ENCODE measurements at regions not wholly inside any gene's neighbourhood (a gene's known extent, or its start where the extent isn't known, plus 50 kb on each side); places are given as distances from the start of the nearest gene placed in this dataset.

DNA sequence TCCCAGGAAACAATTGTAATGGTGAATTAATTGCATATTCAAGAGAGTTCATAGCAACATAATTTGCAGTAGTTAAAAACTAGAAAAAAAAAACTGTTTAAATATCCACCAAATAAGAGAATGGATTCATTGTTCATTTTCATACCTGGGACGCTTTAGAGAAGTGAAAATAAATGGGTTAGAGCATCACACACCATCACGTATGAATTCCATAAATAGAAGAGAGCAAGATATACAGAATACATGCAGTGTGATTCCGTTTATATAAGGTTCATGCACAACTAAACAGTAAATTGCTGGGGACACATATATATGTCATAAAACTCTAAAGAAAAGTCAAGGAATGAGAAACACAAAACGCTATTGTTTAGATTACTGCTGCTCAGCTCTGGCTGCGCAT is 577.0 kb upstream of the KCNMB2 start:
- TF ChIP-seq EZH2 (IDR thresholded peaks at IDR 0.05; ENCODE audit: low read length, unreplicated experiment) = no peak
- TF ChIP-seq, protein P1, sequence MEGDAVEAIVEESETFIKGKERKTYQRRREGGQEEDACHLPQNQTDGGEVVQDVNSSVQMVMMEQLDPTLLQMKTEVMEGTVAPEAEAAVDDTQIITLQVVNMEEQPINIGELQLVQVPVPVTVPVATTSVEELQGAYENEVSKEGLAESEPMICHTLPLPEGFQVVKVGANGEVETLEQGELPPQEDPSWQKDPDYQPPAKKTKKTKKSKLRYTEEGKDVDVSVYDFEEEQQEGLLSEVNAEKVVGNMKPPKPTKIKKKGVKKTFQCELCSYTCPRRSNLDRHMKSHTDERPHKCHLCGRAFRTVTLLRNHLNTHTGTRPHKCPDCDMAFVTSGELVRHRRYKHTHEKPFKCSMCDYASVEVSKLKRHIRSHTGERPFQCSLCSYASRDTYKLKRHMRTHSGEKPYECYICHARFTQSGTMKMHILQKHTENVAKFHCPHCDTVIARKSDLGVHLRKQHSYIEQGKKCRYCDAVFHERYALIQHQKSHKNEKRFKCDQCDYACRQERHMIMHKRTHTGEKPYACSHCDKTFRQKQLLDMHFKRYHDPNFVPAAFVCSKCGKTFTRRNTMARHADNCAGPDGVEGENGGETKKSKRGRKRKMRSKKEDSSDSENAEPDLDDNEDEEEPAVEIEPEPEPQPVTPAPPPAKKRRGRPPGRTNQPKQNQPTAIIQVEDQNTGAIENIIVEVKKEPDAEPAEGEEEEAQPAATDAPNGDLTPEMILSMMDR (conservative IDR thresholded peaks at IDR 0.05; ENCODE audit: low read depth, low read length) = no peak
- TF ChIP-seq EZH2phosphoT487 (IDR thresholded peaks at IDR 0.05; ENCODE audit: borderline replicate concordance, low read length) = no peak
- POLR2A ChIA-PET (ENCODE audit: unreplicated experiment) = no interaction called here
- no peaks in the 10 kb centered on the region for H3K27me3 ChIP-seq (ENCODE audit: low read length)
- no peaks in the 10 kb centered on the region for H3F3A ChIP-seq (ENCODE audit: low read length, unreplicated experiment)
- no peak overlapping the region for H3K4me2 ChIP-seq (ENCODE audit: low read length)
- H3K4me3 ChIP-seq (ENCODE audit: low read length) = no peak overlapping the region
- no peaks in the 10 kb centered on the region for H3K9me2 ChIP-seq (replicated peaks; ENCODE audit: low read length)
- no peak for ATAC-seq
- BruUV-seq (replicated peaks) = no TSS peak
- DNase-seq = no peak
- no peak overlapping the region for H2AFZ ChIP-seq (ENCODE audit: low read length)
- CTCF ChIA-PET = no interaction called here
- intact Hi-C loops (cut with micrococcal nuclease) = no loop called here
- no peaks in the 10 kb centered on the region for H3K36me3 ChIP-seq (ENCODE audit: low read depth, low read length)
- H3K4me1 ChIP-seq (ENCODE audit: insufficient read depth, low read length) = no peaks in the 10 kb centered on the region
- no peak overlapping the region for H3K27ac ChIP-seq (ENCODE audit: low read length)
- no peaks in the 10 kb centered on the region for H3K79me2 ChIP-seq (ENCODE audit: low read length)
- no peaks in the 10 kb centered on the region for H4K20me1 ChIP-seq (ENCODE audit: low read length)
- H3K9ac ChIP-seq (ENCODE audit: low read length) = no peak overlapping the region
- no peaks in the 10 kb centered on the region for H3K9me3 ChIP-seq (ENCODE audit: low read length)

GRCh38 chr3:177960014-177960413 is 576.2 kb upstream of the KCNMB2 start:
- TF ChIP-seq EZH2 (IDR thresholded peaks at IDR 0.05; ENCODE audit: low read length, unreplicated experiment) (no peak), EZH2phosphoT487 (IDR thresholded peaks at IDR 0.05; ENCODE audit: borderline replicate concordance, low read length) (no peak)
- TF ChIP-seq, protein P1 (conservative IDR thresholded peaks at IDR 0.05; ENCODE audit: low read depth, low read length) = no peak
- Histone ChIP-seq H3K4me1 (ENCODE audit: insufficient read depth, low read length) (no peaks in the 10 kb centered on the region), H3K27me3 (ENCODE audit: low read length) (no peaks in the 10 kb centered on the region), H3K4me2 (ENCODE audit: low read length) (no peak overlapping the region), H2AFZ (ENCODE audit: low read length) (no peak overlapping the region), H3K4me3 (ENCODE audit: low read length) (no peak overlapping the region), H3K9ac (ENCODE audit: low read length) (no peak overlapping the region), H3K79me2 (ENCODE audit: low read length) (no peaks in the 10 kb centered on the region), H3F3A (ENCODE audit: low read length, unreplicated experiment) (no peaks in the 10 kb centered on the region), H3K9me3 (ENCODE audit: low read length) (no peaks in the 10 kb centered on the region), H3K9me2 (replicated peaks; ENCODE audit: low read length) (no peaks in the 10 kb centered on the region), H4K20me1 (ENCODE audit: low read length) (no peaks in the 10 kb centered on the region), H3K36me3 (ENCODE audit: low read depth, low read length) (no peaks in the 10 kb centered on the region), H3K27ac (ENCODE audit: low read length) (no peak overlapping the region)
- CTCF ChIA-PET = no interaction called here
- intact Hi-C loops (cut with micrococcal nuclease) = no loop called here
- ATAC-seq = no peak
- BruUV-seq (replicated peaks) = no TSS peak
- DNase-seq = no peak
- POLR2A ChIA-PET (ENCODE audit: unreplicated experiment) = no interaction called here

- H3K4me2 ChIP-seq (ENCODE audit: low read length) = no peak overlapping the region
- no peak overlapping the region for H3K4me3 ChIP-seq (ENCODE audit: low read length)
- H3K9me2 ChIP-seq (replicated peaks; ENCODE audit: low read length) = no peaks in the 10 kb centered on the region
- H3K9ac ChIP-seq (ENCODE audit: low read length) = no peak overlapping the region
- intact Hi-C loops (cut with micrococcal nuclease) = no loop called here
- H3K27me3 ChIP-seq (ENCODE audit: low read length) = no peaks in the 10 kb centered on the region
- no peaks in the 10 kb centered on the region for H3F3A ChIP-seq (ENCODE audit: low read length, unreplicated experiment)
- H3K27ac ChIP-seq (ENCODE audit: low read length) = no peak overlapping the region
- no peak overlapping the region for H2AFZ ChIP-seq (ENCODE audit: low read length)
- no peaks in the 10 kb centered on the region for H3K79me2 ChIP-seq (ENCODE audit: low read length)
- BruUV-seq (replicated peaks) = no TSS peak
- no peak for DNase-seq
- H3K4me1 ChIP-seq (ENCODE audit: insufficient read depth, low read length) = no peaks in the 10 kb centered on the region
- CTCF ChIA-PET = no interaction called here
- no peaks in the 10 kb centered on the region for H3K36me3 ChIP-seq (ENCODE audit: low read depth, low read length)
- H4K20me1 ChIP-seq (ENCODE audit: low read length) = no peaks in the 10 kb centered on the region
- POLR2A ChIA-PET (ENCODE audit: unreplicated experiment) = no interaction called here
- no peak for ATAC-seq
- TF ChIP-seq, protein P1 (conservative IDR thresholded peaks at IDR 0.05; ENCODE audit: low read depth, low read length) = no peak
- no peak for TF ChIP-seq EZH2phosphoT487 (IDR thresholded peaks at IDR 0.05; ENCODE audit: borderline replicate concordance, low read length)
- H3K9me3 ChIP-seq (ENCODE audit: low read length) = no peaks in the 10 kb centered on the region
Measured at GRCh38 chr3:177960722-177961121, 575.5 kb upstream of the KCNMB2 start.

All from PC-3 (cell line).